Activated naive CD8-positive, alpha-beta T cell treated with anti-CD3 and anti-CD28 coated beads, Interleukin-2, amount 50 U/mL, for 24 hours (primary cell): ENCODE measurements at regions not wholly inside any gene's neighbourhood (a gene's known extent, or its start where the extent isn't known, plus 50 kb on each side); places are given as distances from the start of the nearest gene placed in this dataset.
"Not testable (repeated sequence)": the region's sequence is repeated elsewhere in the genome, so short reads cannot be mapped to it uniquely, and the experiment has no call there.

ENCODE experiments used
- ATAC-seq: fragments of 150-1000 bp; cut with Tn5 transposase; one replicate; pipeline ENCODE4 v1.10.0; 2021
- DNase-seq: peaks from one replicate; pipeline ENCODE4 v3.0.0; 2021
- H3K27ac Mint-ChIP-seq: one replicate; pipeline ENCODE4 v1.8.0; 2021; ENCODE audit warnings: mild to moderate bottlenecking, mixed read lengths
- H3K27me3 Mint-ChIP-seq: one replicate; pipeline ENCODE4 v1.8.0; 2021; ENCODE audit warnings: mixed read lengths
- H3K36me3 Mint-ChIP-seq: one replicate; pipeline ENCODE4 v1.8.0; 2021; ENCODE audit warnings: low read depth, mixed read lengths
- H3K4me1 Mint-ChIP-seq: one replicate; pipeline ENCODE4 v1.8.0; 2021; ENCODE audit warnings: mixed read lengths
- H3K4me3 Mint-ChIP-seq: one replicate; pipeline ENCODE4 v1.8.0; 2021; ENCODE audit warnings: mild to moderate bottlenecking, moderate library complexity, mixed read lengths
- H3K9me3 Mint-ChIP-seq: one replicate; pipeline ENCODE4 v1.8.0; 2021; ENCODE audit warnings: mixed read lengths

DNA sequence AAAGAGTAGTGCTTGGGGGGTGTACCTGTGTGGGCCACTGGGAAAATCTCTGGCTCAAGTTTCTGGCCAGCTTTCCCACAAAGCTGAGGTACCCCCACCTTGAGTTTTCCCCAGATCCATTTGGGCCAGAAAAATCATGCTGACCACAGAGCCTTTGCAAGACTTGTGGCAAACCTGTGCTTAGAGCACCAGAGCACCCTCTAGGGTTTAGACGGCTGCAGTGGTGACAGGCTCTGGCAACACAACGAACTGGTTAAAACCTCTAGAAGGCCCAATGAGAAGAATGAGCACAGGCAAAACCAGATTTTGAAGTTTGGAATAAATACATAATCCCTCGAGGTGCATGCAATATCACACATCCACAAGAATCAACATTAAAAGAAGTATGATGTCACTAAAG lies 290.7 kb upstream of the FOLH1 start:
- H3K4me1 Mint-ChIP-seq: no peaks in the 10 kb centered on the region
- DNase-seq: no peak
- H3K27ac Mint-ChIP-seq: no peak overlapping the region
- ATAC-seq: no peak
- no peaks in the 10 kb centered on the region for H3K36me3 Mint-ChIP-seq
- no peak overlapping the region for H3K4me3 Mint-ChIP-seq
- H3K9me3 Mint-ChIP-seq: peaks cover 18% of the 10 kb centered on the region
- H3K27me3 Mint-ChIP-seq: no peaks in the 10 kb centered on the region

DNA sequence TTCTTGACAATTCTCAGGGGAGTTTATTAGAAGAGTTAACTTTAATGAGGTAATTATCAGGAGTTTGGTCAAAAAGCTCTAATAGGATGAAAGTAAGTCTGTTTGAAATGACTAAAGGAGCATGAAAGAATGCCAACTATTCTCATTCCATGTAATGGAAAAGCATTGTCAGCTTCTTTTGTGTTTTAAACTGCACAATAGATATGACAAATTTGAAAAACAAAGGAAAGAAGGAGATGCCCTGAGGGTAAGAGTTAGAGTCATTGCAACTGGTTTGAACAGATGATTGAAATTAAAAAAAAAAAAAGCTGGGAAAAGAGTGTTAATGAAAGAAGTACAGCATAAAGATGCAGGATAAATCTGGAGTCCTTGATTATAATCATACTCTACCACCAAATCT lies 296.8 kb upstream of the FOLH1 start:
- ATAC-seq (no peak), DNase-seq (no peak)
- H3K27me3 Mint-ChIP-seq: no peaks in the 10 kb centered on the region
- H3K4me3 Mint-ChIP-seq: no peak overlapping the region
- H3K4me1 Mint-ChIP-seq: no peaks in the 10 kb centered on the region
- no peak overlapping the region for H3K27ac Mint-ChIP-seq
- peaks cover 17% of the 10 kb centered on the region for H3K9me3 Mint-ChIP-seq
- no peaks in the 10 kb centered on the region for H3K36me3 Mint-ChIP-seq

DNA sequence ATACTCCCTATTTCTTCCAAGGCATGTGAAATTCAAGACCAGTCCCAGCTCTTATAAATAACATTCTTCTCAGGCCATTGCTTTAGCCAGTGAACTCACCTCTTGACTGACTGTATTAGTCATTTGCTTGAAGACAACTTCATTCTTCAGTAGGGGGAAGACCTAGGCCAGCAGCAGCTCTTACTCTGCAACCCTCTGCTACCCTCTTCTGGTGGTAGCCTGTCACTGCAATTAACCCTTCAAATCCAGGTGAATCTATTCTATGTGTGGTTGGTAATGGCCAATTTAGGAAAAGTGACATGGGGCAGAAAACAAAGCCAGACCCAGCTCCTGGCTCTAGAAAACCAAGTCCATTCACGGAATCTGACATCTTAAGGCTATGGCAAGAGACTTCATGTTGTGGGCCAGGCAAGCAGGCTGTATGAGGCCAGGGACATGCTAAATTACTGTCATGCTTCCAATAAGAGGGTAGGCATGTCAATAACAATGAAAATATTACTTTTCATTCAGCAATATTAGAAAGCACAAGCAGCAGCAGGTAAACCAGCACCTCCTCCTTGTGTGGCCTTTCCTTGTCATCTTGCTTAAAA lies 317.9 kb upstream of the FOLH1 start:
- H3K36me3 Mint-ChIP-seq, H3K4me1 Mint-ChIP-seq, H3K9me3 Mint-ChIP-seq, H3K27me3 Mint-ChIP-seq, H3K4me3 Mint-ChIP-seq, H3K27ac Mint-ChIP-seq, DNase-seq: not testable (repeated sequence)
- ATAC-seq: peak; percentile 28

DNA sequence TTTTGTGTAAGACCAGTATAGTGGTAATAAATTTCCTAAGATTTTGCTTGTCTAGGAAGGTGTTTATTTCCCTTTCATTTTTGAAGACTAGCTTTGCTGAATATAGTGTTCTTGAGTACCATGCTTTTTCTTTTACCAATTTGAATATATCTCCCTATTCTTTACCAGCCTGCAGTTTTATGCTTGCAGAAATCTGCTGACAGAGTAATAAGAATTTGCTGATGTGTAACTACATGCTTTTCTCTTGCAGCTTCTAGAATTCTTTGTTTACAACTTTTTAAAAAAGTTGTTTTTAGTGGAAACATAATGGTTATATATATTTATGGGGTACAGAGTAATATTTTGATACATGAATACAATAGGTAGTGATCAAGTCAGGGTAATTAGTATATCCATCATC lies 324.8 kb upstream of the FOLH1 start:
- no peaks in the 10 kb centered on the region for H3K27me3 Mint-ChIP-seq
- no peak for ATAC-seq
- H3K27ac Mint-ChIP-seq: no peak overlapping the region
- peaks cover 15% of the 10 kb centered on the region for H3K9me3 Mint-ChIP-seq
- H3K4me1 Mint-ChIP-seq: no peaks in the 10 kb centered on the region
- DNase-seq: no peak
- H3K4me3 Mint-ChIP-seq: no peak overlapping the region
- H3K36me3 Mint-ChIP-seq: no peaks in the 10 kb centered on the region

DNA sequence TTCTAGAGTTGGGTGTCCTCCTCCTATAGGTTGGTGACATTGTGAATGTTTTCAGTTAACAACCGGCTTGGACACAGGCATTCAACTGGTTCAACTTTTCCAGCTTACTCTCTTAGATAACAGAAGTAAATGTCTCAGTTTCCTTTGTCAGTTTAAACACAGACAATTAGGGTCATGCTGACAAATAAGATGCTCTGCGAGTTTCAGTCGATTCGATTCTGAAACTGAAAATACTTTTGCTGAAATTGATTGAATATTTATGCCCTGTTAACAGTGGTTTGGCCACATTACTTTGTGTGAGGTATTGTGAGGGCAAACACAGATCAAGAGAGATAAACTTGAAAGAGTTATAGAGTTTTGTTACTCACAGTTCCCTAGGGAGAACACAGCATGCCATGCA lies 330.5 kb upstream of the FOLH1 start:
- DNase-seq, H3K4me1 Mint-ChIP-seq, H3K4me3 Mint-ChIP-seq, H3K27ac Mint-ChIP-seq, H3K36me3 Mint-ChIP-seq, ATAC-seq, H3K27me3 Mint-ChIP-seq: not testable (repeated sequence)
- H3K9me3 Mint-ChIP-seq: peaks cover 13% of the 10 kb centered on the region

DNA sequence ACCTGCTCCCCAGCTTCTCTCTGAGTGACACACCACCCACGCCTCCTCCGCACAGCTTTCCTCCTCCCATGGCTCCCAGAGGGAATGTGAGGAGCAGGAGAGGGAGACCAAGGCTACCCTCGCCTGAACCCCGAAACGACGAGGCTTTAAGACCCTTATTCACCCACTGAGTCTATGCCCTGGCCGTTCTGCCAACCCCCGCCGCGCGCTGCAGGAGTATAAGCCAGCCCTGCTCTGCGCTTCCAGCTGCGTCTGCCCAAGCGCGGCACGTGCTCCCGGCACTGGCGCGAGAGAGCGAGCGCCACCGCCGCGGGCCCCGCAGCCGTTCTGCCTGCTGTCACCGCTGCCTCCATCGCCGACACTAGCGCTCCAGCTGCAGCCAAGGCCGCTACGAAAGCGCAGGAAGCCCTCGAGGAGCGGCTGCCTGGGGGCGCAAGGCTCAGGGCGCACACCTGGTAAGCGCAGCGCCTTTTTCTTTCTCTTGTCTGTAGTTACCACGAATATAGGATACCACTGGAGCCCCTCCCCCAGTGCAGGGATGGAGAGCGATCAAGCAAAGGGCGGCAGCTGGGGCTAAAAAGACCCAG lies 350.0 kb upstream of the FOLH1 start:
- DNase-seq, H3K9me3 Mint-ChIP-seq, H3K4me3 Mint-ChIP-seq, H3K4me1 Mint-ChIP-seq, H3K27ac Mint-ChIP-seq, ATAC-seq, H3K36me3 Mint-ChIP-seq: not testable (repeated sequence)
- peaks cover 14% of the 10 kb centered on the region for H3K27me3 Mint-ChIP-seq

DNA sequence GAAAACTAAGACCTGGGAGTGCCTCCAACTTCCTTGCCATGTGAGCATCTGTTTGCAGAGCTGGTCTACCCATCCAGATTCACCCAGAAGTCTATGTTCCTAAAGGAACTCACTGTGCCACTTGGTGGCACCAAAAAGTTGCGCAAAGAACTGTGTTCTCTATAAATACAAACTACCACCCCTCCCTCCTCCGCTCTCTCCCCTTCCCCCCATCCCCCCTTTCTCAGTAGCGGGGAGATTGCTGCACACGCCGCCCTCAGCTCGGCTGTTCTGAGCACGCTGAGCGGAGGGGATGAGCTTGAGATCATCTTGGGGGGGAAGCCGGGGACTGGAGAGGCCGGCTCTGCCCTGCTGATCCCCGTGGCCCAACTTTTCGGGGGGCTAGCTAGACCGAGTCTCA lies 352.2 kb upstream of the FOLH1 start:
- not testable (repeated sequence) for H3K4me1 Mint-ChIP-seq, ATAC-seq, H3K4me3 Mint-ChIP-seq, H3K36me3 Mint-ChIP-seq, H3K9me3 Mint-ChIP-seq, H3K27ac Mint-ChIP-seq, DNase-seq
- H3K27me3 Mint-ChIP-seq: peaks cover 14% of the 10 kb centered on the region

DNA sequence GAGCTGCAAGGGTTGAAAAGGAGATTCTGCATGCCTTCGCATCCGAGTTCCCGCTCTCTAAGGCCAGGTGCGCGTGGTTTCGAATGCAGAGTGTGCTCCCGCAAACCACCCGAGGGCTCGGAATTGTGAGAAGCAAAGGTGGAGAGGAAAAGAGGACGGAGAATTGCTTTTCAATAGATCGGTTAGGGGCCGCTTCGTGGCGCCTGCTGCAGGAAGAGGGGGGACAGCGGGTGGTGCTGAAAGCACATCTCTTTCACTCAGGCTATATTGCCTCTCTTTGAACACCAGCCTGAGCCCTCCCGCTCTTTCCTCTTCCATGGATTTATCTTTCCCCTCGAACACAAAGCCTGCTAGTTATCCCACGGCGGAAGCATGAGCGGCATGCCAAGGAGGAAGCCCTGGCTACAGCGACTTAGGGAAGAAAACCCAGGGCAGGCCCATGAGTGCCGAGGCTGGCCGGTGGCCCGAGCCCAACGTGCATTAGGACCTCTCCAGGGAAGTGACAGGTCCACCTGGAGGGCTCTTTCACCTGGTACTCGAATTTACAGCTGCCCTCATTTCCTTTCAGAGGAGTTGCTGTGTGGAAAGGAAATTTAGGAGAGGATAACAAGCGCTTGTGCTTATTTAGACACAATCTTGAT lies 353.0 kb upstream of the FOLH1 start:
- H3K4me3 Mint-ChIP-seq, ATAC-seq, DNase-seq, H3K27ac Mint-ChIP-seq, H3K36me3 Mint-ChIP-seq, H3K9me3 Mint-ChIP-seq, H3K4me1 Mint-ChIP-seq: not testable (repeated sequence)
- peaks cover 14% of the 10 kb centered on the region for H3K27me3 Mint-ChIP-seq

DNA sequence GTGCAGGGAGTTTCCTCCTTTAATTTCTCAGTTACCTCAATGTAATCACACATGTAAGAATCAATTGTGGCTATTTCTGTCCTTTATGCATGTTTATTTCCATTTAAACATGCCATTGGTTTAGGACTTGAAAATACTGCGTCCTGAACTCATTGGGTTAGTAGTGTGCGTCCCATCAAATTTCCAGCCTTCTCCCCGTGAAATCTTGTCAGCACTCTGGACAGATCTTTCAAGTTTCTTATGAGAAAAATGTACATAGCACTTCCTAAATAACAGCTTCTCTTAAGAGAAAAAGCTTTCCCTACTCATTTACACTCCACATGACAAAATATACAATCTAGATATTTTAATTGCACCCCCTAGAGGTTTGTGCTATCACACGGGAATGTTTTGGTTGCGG lies 353.9 kb upstream of the FOLH1 start:
- H3K4me1 Mint-ChIP-seq, H3K4me3 Mint-ChIP-seq, H3K36me3 Mint-ChIP-seq, H3K9me3 Mint-ChIP-seq, H3K27ac Mint-ChIP-seq, DNase-seq, ATAC-seq: not testable (repeated sequence)
- peaks cover 14% of the 10 kb centered on the region for H3K27me3 Mint-ChIP-seq

DNA sequence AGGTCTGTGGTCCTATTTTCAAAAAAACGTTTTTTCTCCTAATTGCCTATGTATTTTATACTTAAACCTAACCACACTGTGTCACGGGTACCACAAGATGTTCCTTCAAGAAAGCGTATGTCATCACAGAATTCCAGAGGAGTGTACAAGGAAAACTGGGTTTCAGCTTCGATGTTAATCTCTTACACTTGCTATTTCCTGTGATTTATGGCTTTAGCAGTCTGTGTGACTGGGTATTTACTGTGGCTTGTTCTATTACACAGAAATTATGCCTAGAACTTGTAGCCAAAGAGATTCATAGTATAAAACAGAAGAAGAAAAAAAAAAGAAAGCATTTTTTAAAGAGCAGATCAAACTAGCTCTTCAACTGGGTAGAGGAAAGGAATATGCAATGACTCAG lies 371.1 kb upstream of the FOLH1 start:
- H3K4me1 Mint-ChIP-seq, ATAC-seq, H3K9me3 Mint-ChIP-seq, H3K4me3 Mint-ChIP-seq, H3K27ac Mint-ChIP-seq, H3K36me3 Mint-ChIP-seq, H3K27me3 Mint-ChIP-seq, DNase-seq: not testable (repeated sequence)

DNA sequence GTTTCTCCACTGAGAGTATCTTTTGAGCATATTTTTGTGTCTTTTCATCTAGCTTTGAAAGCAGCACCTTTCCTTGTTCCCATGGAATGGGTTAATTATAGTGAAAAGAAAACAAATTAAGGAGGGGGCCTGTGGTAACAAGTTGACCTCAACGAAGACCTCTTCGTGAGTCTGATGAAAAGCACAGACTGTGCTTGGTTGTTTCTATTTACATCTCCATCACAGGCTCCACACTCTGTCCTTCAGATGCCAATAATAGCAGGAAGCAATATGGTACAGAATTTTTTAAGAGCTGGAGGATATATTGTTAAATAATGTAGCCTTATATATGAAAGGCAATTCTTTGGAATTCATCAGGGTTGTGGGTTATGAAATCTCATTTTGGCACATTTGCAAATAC lies 366.7 kb upstream of the OR4C13 start:
- H3K27ac Mint-ChIP-seq, DNase-seq, H3K36me3 Mint-ChIP-seq, H3K4me1 Mint-ChIP-seq, H3K9me3 Mint-ChIP-seq, H3K27me3 Mint-ChIP-seq, ATAC-seq, H3K4me3 Mint-ChIP-seq: not testable (repeated sequence)

DNA sequence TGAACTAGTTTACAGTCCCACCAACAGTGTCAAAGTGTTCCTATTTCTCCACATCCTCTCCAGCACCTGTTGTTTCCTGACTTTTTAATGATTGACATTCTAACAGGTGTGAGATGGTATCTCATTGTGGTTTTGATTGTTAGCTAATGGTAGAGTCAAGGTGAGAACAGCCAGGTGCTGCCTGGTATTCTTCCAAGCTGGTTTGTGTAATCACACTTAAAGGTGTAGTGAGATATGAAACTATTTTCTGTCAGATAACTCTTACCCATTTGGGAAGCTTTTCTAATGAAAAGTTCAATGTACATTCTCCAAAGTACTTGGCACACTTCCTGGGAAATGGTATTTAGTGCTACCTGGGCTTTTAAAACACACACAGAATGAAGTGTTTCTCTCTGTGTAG lies 343.3 kb upstream of the OR4C13 start:
- H3K9me3 Mint-ChIP-seq, H3K36me3 Mint-ChIP-seq, H3K4me3 Mint-ChIP-seq, DNase-seq, H3K4me1 Mint-ChIP-seq, ATAC-seq, H3K27ac Mint-ChIP-seq, H3K27me3 Mint-ChIP-seq: not testable (repeated sequence)

DNA sequence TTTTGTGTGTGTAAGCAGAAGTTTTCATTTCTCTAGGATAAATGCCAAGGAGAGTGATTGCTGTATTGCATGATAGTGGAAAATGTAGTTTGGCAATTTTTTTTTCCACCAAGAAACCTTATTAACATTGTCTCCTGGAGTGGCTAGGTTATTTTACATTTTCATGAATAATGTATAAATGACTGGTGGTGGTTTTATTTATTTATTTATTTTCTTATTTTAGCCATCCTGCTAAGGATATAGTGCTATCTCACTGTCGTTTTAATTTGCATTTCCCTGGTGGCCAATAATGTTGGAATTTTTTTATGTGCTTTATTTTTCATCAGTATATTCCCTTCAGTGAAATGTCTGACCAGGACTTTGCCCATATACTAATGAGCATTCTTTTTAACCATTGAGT lies 328.3 kb upstream of the OR4C13 start:
- not testable (repeated sequence) for DNase-seq, ATAC-seq, H3K4me1 Mint-ChIP-seq, H3K36me3 Mint-ChIP-seq, H3K27me3 Mint-ChIP-seq, H3K27ac Mint-ChIP-seq, H3K4me3 Mint-ChIP-seq
- peaks cover 16% of the 10 kb centered on the region for H3K9me3 Mint-ChIP-seq

DNA sequence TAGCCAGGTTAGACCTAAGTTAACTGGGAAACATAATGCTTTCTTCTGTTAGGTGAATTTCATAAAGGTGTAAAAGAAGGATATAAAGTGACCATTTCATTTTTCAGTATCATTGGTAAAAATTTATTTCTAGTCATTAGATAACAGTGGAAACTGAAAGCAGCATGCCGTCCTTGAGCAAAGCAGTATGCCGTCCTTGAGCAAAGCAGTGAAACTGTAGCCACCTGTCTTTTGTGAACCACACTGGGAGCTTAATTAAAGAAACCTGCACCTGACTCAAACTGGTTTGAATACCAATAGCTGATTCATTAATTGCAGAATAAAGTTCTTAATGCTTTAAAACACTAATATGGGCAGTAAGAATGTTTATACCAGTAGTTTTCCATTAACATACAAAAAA lies 281.5 kb upstream of the OR4C13 start:
- not testable (repeated sequence) for H3K4me3 Mint-ChIP-seq, H3K27ac Mint-ChIP-seq, H3K9me3 Mint-ChIP-seq, DNase-seq, H3K36me3 Mint-ChIP-seq, H3K27me3 Mint-ChIP-seq, H3K4me1 Mint-ChIP-seq, ATAC-seq

DNA sequence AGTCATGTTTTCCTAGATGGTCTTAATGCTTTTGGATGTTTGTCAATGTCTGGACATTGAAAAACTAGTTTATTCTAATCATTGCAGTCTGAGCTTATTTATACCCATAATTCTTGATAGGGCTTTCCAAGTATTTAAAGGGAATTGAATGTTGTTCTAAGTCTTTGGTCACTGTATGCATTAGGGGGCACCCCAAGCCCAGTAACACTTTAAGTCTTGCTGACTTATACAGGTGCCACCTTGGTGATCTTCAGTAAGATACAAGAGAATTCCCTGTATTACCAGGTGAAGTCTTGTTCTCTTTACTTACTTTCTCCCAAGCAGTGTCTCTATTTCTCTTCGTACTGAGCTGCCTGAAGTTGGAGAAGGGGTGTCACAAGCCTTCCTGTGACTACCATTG lies 250.1 kb upstream of the OR4C13 start:
- not testable (repeated sequence) for H3K27ac Mint-ChIP-seq, H3K36me3 Mint-ChIP-seq, H3K27me3 Mint-ChIP-seq, H3K4me3 Mint-ChIP-seq, ATAC-seq, H3K4me1 Mint-ChIP-seq, DNase-seq
- H3K9me3 Mint-ChIP-seq: peaks cover 11% of the 10 kb centered on the region
